Nephron progenitor cell (in vitro differentiated cells): ENCODE measurements at regions not wholly inside any gene's neighbourhood (a gene's known extent, or its start where the extent isn't known, plus 50 kb on each side); places are given as distances from the start of the nearest gene placed in this dataset.
A peak's percentile ranks its signal among the peaks of the same experiment; 100 is the strongest.

Experiments
- DNase-seq: peaks from one replicate; pipeline ENCODE4 v3.0.0; 2021
- H3K27ac Mint-ChIP-seq: 2 replicates; pipeline ENCODE4 v1.8.0; 2021; ENCODE audit warnings: mild to moderate bottlenecking, moderate library complexity, mixed read lengths
- H3K27me3 Mint-ChIP-seq: 2 replicates; pipeline ENCODE4 v1.8.0; 2021; ENCODE audit warnings: mild to moderate bottlenecking, low read depth, mixed read lengths; ENCODE audit not compliant: poor library complexity
- H3K36me3 Mint-ChIP-seq: 2 replicates; pipeline ENCODE4 v1.8.0; 2021; ENCODE audit warnings: low read depth, mixed read lengths
- H3K4me1 Mint-ChIP-seq: 2 replicates; pipeline ENCODE4 v1.8.0; 2021; ENCODE audit warnings: mixed read lengths
- H3K4me3 Mint-ChIP-seq: 2 replicates; pipeline ENCODE4 v1.8.0; 2021; ENCODE audit warnings: mild to moderate bottlenecking, moderate library complexity, mixed read lengths
- H3K9me3 Mint-ChIP-seq: 2 replicates; pipeline ENCODE4 v1.8.0; 2021; ENCODE audit warnings: mild to moderate bottlenecking, moderate library complexity, mixed read lengths
- CTCF ChIP-seq: fragments of 200-600 bp; sonication (generic); IDR thresholded peaks from 2 replicates; pipeline ENCODE4 v1.5.0; 2021; ENCODE audit warnings: antibody characterized with exemption

GRCh38 chr7:47710201-47710935 is 128.5 kb upstream of the TNS3 start:
- no peak for DNase-seq
- peaks cover 7% of the 10 kb centered on the region for H3K27me3 Mint-ChIP-seq
- no peaks in the 10 kb centered on the region for H3K36me3 Mint-ChIP-seq
- H3K4me3 Mint-ChIP-seq: no peak overlapping the region
- H3K27ac Mint-ChIP-seq: no peak overlapping the region
- H3K9me3 Mint-ChIP-seq: no peaks in the 10 kb centered on the region
- H3K4me1 Mint-ChIP-seq: peaks cover 49% of the 10 kb centered on the region
- TF ChIP-seq CTCF: no peak

GRCh38 chr7:47709451-47709850 is 127.5 kb upstream of the TNS3 start:
- Mint-ChIP-seq H3K36me3 (no peaks in the 10 kb centered on the region), H3K4me3 (no peak overlapping the region), H3K9me3 (no peaks in the 10 kb centered on the region), H3K4me1 (peaks cover 42% of the 10 kb centered on the region), H3K27ac (no peak overlapping the region), H3K27me3 (peaks cover 7% of the 10 kb centered on the region)
- TF ChIP-seq CTCF: no peak
- no peak for DNase-seq

GRCh38 chr7:47709051-47709450 is 127.1 kb upstream of the TNS3 start:
- Mint-ChIP-seq H3K27ac (peak overlapping the region; percentile 63), H3K27me3 (peaks cover 7% of the 10 kb centered on the region), H3K4me3 (peak overlapping the region; percentile 39), H3K36me3 (no peaks in the 10 kb centered on the region), H3K9me3 (no peaks in the 10 kb centered on the region), H3K4me1 (peaks cover 42% of the 10 kb centered on the region)
- TF ChIP-seq CTCF: no peak
- no peak for DNase-seq

GRCh38 chr7:47707583-47707982 is 125.7 kb upstream of the TNS3 start:
- no peak for TF ChIP-seq CTCF
- Mint-ChIP-seq H3K4me1 (peaks cover 35% of the 10 kb centered on the region), H3K27ac (no peak overlapping the region), H3K9me3 (no peaks in the 10 kb centered on the region), H3K4me3 (no peak overlapping the region), H3K36me3 (no peaks in the 10 kb centered on the region), H3K27me3 (peaks cover 7% of the 10 kb centered on the region)
- no peak for DNase-seq

GRCh38 chr7:47704936-47705335 is 123.0 kb upstream of the TNS3 start:
- H3K27ac Mint-ChIP-seq: no peak overlapping the region
- no peak for DNase-seq

More at GRCh38 chr7:47704936-47705335, 123.0 kb upstream of the TNS3 start:
- no peaks in the 10 kb centered on the region for H3K9me3 Mint-ChIP-seq
- H3K27me3 Mint-ChIP-seq: peaks cover 4% of the 10 kb centered on the region
- peaks cover 26% of the 10 kb centered on the region for H3K4me1 Mint-ChIP-seq
- H3K4me3 Mint-ChIP-seq: no peak overlapping the region
- no peak for TF ChIP-seq CTCF
- no peaks in the 10 kb centered on the region for H3K36me3 Mint-ChIP-seq
